ENCODE measurements at regions not wholly inside any gene's neighbourhood (a gene's known extent, or its start where the extent isn't known, plus 50 kb on each side); places are given as distances from the start of the nearest gene placed in this dataset.
"Not testable (repeated sequence)": the region's sequence is repeated elsewhere in the genome, so short reads cannot be mapped to it uniquely, and the experiment has no call there.

DNA sequence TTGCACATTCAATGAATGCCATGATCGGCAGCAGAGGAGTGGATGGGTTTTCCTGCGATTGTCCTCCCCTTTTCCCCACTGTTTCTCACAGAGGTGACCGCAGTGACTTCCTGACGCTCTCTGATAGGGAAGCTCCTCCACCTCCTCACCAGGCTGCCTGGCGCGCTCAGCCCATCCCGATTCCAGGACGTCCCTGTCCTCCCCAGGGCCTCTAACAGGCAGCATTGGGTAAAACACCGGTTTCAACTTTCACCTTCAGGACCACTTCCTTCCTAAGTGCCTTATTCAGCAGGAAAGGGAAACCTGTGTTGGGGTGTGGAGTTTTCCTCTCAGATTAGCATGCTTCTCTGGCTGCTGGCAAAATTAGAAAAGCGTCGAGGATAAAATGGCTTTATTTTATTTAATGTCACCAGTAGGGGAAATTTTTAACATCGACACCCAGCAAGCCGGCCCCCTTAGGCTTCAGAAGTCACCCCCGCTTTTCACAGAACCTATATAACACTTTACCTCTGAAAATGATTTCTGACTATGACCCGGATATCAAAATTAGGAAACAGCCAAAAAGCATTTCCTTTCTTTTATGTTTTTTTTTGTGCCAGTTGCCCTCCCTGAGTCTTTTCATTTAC lies 570.4 kb upstream of the GJE1 start:
- peak; percentile 79 for DNase-seq

DNA sequence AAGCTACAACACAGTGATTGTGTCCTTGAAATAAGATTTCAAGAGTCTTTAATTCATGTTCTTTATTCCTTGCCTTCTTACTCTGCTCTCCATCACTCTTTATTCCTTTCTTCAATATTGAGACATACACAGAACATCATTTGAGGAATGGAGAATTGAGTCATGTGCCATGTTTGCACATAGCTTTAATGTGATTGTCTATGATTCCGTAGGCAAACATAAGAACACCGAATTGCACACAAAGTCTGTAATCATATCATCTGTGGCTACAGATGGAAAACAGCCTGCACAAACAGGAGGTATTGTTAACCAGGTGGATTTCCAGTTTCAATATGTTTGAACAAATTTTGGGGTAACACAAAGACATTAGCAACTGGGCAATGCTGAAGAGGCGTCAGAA lies 571.6 kb upstream of the GJE1 start:
- no peak for DNase-seq

DNA sequence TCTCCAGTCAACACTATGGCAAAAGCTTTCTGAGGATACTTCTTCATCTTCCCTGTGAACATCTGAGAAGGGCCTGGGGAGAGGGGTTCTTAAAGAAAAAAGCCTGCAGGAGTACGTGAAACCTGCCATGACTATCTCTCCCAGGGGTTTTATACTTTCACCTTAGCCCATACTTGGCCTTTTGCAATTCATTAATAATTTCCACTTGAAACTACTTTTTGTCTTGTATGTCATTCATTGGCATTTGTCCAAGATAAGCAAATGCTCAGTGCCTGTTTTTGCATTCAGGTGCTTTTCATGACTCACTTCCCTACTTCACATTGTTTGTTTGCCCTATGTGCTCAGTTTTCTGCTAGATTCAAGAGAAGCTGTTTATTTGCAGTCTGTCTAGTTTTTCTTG lies 580.3 kb upstream of the GJE1 start:
- no peak for DNase-seq

DNA sequence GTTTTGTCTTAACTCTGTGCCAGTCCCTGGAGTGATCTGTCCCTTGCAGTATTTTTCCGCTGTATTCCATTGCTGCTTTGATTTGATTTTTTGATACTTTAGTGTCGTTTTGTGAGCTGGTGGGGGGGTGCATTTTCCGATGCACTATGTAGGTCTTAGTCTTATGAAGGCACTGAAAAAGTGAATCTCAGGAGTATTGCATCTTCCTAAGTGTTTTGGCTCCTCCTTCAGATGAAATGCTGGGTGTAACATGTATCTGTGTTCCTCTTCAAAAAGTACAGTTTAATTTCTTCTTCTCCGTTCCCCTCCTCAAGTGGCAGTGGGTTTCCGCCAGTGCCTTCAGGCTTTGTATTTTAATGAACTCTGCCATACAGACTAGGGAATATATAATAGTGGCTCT lies 580.7 kb upstream of the GJE1 start:
- DNase-seq, result no peak

- DNase-seq, result peak; percentile 41
Measured at GRCh38 chr6:141551318-141551717, 581.4 kb upstream of the GJE1 start.

GRCh38 chr6:141550471-141550870 lies 582.3 kb upstream of the GJE1 start:
- DNase-seq, result no peak

- DNase-seq, result no peak
Measured at GRCh38 chr6:141548966-141549365, 583.8 kb upstream of the GJE1 start.

GRCh38 chr6:141541581-141542324 lies 591.0 kb upstream of the GJE1 start:
- DNase-seq, result no peak

DNA sequence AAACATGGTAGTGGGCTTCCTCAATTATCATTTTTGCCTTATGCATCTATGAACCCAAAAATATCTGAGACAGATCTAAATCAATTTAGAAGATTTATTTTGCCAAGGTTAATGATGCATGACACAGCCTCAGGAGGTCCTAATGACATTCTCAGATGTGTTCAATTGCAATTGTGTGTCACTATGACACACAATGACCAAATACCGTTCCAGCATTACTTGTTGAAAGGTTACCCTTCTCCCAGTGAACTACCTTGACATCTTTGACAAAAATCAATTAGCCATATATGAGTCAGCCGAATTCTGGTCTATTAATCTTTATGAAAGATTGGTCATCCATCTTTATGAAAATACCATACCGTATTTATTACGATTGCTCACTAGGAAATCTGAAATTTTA lies 592.5 kb upstream of the GJE1 start:
- DNase-seq, result no peak

DNA sequence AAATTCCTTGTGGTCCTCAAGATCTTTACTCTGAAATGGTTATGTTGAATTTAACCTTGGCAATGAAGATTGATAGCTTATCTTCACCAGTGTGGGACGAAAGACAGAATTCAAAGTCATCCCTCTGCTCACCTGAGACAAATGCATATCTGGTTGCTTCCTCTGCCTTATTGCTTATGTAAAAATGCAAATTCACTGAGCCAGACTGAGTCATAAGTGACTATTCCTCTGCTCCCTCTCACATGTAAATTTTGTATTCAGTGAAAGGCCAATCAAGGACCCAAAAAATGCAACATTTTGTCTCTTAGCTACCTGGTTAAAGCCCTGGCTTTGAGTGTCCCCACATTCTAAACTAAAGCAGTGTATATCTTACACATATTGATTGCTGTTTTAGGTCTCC lies 593.1 kb upstream of the GJE1 start:
- no peak for DNase-seq

- no peak for DNase-seq
Measured at GRCh38 chr6:141532211-141532610, 600.5 kb upstream of the GJE1 start.

- DNase-seq, result no peak
Measured at GRCh38 chr6:141531040-141531439, 601.7 kb upstream of the GJE1 start.

- no peak for DNase-seq
Measured at GRCh38 chr6:141528596-141528995, 604.1 kb upstream of the GJE1 start.

DNA sequence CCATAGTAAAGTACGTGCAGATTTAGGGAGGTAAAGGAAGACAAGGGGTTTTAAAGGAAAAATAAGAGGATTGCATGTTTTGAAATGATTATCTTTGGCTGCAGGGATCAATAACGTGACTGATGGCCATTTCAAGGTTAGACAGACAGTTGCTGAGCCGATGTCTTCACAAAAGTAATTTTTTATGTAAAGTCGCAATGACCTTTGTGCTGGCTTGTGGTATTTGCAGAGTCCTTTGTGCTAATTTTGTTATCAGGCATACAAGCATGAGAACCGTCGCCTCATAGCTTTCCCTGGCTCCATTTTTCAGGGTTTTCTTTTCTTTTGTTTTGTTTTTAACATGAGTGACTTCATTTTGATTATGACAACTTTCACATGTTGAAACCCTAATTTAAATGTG lies 605.7 kb upstream of the GJE1 start:
- DNase-seq, result no peak

GRCh38 chr6:141521440-141521839 lies 611.3 kb upstream of the GJE1 start:
- no peak for DNase-seq

DNA sequence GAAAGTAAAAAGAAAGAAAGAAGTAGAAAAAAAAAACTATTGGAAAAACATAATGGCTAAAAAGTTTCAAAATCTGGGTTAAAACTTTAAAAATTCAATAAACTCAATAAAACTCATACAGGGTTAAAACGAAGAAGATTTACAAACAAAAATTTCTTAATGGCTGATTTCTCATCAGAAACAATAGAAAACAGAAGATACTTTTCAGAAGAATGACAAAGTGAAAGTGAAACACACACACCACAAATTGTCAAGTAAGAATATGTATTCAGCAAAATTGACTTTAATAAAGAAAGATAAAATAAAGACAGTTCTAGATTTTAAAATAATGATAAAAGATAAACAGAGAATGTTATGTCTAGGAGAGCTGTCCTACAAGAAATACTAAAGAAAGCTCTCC lies 618.9 kb upstream of the GJE1 start:
- DNase-seq, result peak; percentile 71

DNA sequence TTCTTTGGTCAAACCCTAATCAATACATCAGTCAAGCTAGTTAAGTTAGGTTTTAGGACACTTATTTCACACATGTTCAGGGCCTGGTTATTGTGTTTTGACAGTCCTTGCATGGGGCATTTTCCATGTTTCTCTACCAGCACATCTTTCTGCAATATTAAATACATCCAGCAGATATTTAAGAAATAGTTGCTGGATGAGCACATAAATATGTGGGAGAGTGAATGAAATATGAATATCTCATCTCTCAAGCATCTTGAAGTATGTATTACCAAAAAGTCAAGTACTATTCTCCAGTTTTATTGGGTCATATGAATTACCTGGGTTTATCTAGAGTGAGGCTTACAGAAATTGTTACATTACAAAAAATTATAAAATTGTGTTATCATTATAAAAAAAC lies 621.9 kb upstream of the GJE1 start:
- DNase-seq, result no peak

DNA sequence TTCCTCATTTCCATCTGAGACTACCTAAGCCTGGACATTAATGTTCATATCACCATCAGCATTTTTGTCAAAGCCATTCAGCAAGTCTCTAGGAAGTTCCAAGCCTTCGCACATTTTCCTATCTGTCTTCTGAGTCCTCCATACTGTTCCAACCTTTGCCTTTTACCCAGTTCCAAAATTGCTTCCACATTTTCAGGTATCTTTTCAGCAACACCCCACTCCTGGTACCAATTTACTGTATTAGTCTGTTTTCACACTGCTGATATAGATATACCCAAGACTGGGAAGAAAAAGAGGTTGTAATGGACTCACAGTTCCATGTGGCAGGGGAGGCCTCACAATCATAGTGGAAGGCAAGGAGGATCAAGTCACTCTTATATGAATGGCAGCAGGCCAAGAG lies 626.7 kb upstream of the GJE1 start:
- DNase-seq, result not testable (repeated sequence)

DNA sequence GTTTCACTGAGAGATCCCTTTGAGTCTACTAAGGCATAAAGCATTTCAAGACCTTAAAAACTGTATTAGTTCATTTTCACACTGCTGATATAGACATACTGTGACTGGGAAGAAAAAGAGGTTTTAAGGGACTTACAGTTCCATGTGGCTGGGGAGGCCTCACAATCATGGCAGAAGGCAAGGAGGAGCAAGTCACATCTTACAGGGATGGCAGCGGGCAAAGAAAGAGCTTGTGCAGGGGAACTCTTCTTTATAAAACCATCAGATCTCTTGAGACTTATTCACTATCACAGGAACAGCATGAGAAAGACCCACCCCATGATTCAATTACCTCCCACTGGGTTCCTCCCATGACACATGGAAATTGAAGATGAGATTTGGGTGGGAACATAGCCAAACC lies 628.4 kb upstream of the GJE1 start:
- DNase-seq, result not testable (repeated sequence)

- DNase-seq, result no peak
Measured at GRCh38 chr6:141501616-141502015, 631.1 kb upstream of the GJE1 start.

- no peak for DNase-seq
Measured at GRCh38 chr6:141498977-141499376, 633.7 kb upstream of the GJE1 start.

DNA sequence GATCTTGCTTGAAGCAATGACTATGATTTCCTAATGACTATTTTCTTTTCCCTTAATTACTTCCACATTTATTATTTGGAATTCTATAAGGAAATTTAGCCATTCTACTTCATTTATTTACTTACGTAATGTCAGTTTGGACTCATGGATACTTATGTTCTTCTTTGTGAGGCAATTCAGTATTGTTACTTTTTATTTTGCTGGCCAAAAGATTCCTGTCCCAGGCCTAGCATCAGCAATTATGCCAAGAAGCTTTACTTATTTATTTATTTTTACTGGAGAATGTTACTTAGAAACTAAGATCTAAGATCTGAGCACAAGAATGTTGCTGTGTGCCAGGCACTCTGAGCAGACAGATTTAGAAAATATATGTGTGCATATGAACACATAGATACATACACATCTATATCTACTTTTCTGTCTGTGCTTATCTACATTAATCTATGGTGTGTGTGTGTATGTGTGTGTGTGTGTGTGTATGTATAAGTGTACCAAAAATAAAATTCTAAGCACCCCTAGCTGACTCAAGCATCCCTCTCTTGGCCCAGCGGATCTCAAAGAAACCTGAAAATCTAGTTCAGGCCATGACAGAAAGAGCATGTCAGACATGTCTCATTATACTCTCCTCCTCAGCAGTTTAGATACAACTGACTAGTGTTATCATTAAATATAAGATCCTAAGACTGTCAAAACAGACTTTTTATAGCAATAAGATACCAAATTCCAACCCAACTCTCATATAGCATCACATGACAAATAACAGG lies 640.0 kb upstream of the GJE1 start:
- DNase-seq, result no peak

GRCh38 chr6:141491684-141492083 lies 641.0 kb upstream of the GJE1 start:
- DNase-seq, result no peak

DNA sequence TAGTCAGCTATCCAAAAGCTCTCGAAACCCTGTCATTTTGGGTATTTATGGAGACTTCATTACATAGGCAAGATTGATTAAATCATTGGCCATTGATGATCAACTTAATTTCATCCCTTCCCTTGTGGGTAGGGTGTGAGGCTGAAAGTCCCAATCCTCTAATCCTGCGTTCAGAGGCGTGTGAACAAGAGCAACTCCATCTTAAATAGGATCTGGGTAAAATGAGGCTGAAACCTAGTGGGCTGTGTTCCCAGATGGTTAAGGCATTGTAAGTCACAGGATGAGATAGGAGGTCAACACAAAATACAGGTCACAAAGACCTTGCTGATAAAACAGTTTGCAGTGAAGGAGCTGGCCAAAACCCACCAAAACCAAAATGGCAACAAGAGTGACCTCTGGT lies 641.7 kb upstream of the GJE1 start:
- no peak for DNase-seq

Measured in OCI-M1 (cell line).